Loucy (cell line): ENCODE measurements at regions not wholly inside any gene's neighbourhood (a gene's known extent, or its start where the extent isn't known, plus 50 kb on each side); places are given as distances from the start of the nearest gene placed in this dataset.
A peak's percentile ranks its signal among the peaks of the same experiment; 100 is the strongest.

Experiments
- H2AFZ ChIP-seq: fragments of 200-600 bp; sonication (generic); 2 replicates; pipeline ENCODE4 v1.6.0; 2016; ENCODE audit warnings: antibody characterized with exemption, mild to moderate bottlenecking, low read length, moderate library complexity
- H3F3A ChIP-seq: fragments of 200-600 bp; 2 replicates; pipeline ENCODE4 v1.6.0; 2016; ENCODE audit warnings: antibody characterized with exemption, low read depth, mild to moderate bottlenecking
- H3K27me3 ChIP-seq: fragments of 200-600 bp; sonication (generic); 2 replicates; pipeline ENCODE4 v1.6.1; 2014; ENCODE audit warnings: low read length, mild to moderate bottlenecking; ENCODE audit not compliant: insufficient read depth, poor library complexity, severe bottlenecking
- H3K36me3 ChIP-seq: fragments of 200-600 bp; sonication (generic); 2 replicates; pipeline ENCODE4 v1.6.1; 2016; ENCODE audit warnings: low read length; ENCODE audit not compliant: insufficient read depth
- H3K4me1 ChIP-seq: fragments of 200-600 bp; sonication (generic); 2 replicates; pipeline ENCODE4 v1.5.1; 2014; ENCODE audit warnings: low read length, mild to moderate bottlenecking; ENCODE audit not compliant: insufficient read depth, poor library complexity, severe bottlenecking
- H3K4me2 ChIP-seq: fragments of 200-600 bp; sonication (generic); 2 replicates; pipeline ENCODE4 v1.6.0; 2014; ENCODE audit warnings: antibody characterized with exemption, low read length, low read depth, mild to moderate bottlenecking; ENCODE audit not compliant: poor library complexity, severe bottlenecking
- H3K4me3 ChIP-seq: fragments of 200-600 bp; sonication (generic); 2 replicates; pipeline ENCODE4 v1.5.1; 2014; ENCODE audit warnings: low read length, mild to moderate bottlenecking, mixed read lengths; ENCODE audit not compliant: poor library complexity, severe bottlenecking
- H3K79me2 ChIP-seq: fragments of 200-600 bp; sonication (generic); 2 replicates; pipeline ENCODE4 v1.6.1; 2014; ENCODE audit warnings: low read length; ENCODE audit not compliant: insufficient read depth
- H3K9ac ChIP-seq: fragments of 200-600 bp; sonication (generic); 2 replicates; pipeline ENCODE4 v1.6.0; 2014; ENCODE audit warnings: mild to moderate bottlenecking, low read depth, low read length, moderate library complexity; ENCODE audit not compliant: poor library complexity, severe bottlenecking
- H3K9me2 ChIP-seq: fragments of 200-600 bp; sonication (generic); replicated peaks from 2 replicates; pipeline ENCODE4 v1.6.1; 2016; ENCODE audit warnings: low read depth, low read length, mixed read lengths
- H3K9me3 ChIP-seq: fragments of 200-600 bp; sonication (generic); 2 replicates; pipeline ENCODE4 v1.6.1; 2014; ENCODE audit warnings: mild to moderate bottlenecking, antibody characterized with exemption, low read length, low read depth; ENCODE audit not compliant: insufficient read depth
- H4K20me1 ChIP-seq: fragments of 200-600 bp; sonication (generic); 2 replicates; pipeline ENCODE4 v1.6.0; 2014; ENCODE audit warnings: antibody characterized with exemption, low read length, mild to moderate bottlenecking; ENCODE audit not compliant: insufficient read depth, poor library complexity, severe bottlenecking
- EZH2phosphoT487 ChIP-seq: fragments of 200-600 bp; IDR thresholded peaks from 2 replicates; pipeline ENCODE4 v1.6.1; 2018; ENCODE audit warnings: antibody characterized with exemption, mild to moderate bottlenecking, moderate library complexity, borderline replicate concordance
- TF ChIP-seq, protein P1 (sequence below): fragments of 200-600 bp; sonication (generic); conservative IDR thresholded peaks from 2 replicates; pipeline ENCODE4 v1.5.1; 2014; ENCODE audit warnings: mild to moderate bottlenecking, antibody characterized with exemption, low read length

DNA sequence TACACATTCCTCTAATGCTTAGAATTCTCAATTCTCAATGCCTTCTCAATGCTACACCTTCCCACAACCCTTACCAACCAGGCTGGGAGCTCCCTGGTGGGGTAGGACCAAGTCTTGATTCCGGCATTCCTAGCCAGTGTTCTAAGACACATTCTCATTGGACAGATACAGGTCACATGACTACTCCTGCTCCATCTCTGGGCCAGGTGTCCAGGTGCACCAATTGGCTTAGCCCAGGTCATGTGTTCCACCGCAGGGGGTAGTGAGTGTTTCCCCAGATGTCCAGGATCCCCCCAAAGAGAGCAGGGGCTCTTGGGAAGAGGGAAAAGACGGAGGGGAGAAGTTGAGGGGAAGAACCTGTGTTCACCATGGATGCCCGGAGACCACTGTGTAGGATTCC, 58.7 kb upstream of the MLN start:
- peaks cover 4% of the 10 kb centered on the region; the same call in 1 of the 2 replicates for H3F3A ChIP-seq
- TF ChIP-seq, protein P1, sequence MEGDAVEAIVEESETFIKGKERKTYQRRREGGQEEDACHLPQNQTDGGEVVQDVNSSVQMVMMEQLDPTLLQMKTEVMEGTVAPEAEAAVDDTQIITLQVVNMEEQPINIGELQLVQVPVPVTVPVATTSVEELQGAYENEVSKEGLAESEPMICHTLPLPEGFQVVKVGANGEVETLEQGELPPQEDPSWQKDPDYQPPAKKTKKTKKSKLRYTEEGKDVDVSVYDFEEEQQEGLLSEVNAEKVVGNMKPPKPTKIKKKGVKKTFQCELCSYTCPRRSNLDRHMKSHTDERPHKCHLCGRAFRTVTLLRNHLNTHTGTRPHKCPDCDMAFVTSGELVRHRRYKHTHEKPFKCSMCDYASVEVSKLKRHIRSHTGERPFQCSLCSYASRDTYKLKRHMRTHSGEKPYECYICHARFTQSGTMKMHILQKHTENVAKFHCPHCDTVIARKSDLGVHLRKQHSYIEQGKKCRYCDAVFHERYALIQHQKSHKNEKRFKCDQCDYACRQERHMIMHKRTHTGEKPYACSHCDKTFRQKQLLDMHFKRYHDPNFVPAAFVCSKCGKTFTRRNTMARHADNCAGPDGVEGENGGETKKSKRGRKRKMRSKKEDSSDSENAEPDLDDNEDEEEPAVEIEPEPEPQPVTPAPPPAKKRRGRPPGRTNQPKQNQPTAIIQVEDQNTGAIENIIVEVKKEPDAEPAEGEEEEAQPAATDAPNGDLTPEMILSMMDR = no peak
- no peak for TF ChIP-seq EZH2phosphoT487
- H3K79me2 ChIP-seq = no peaks in the 10 kb centered on the region
- H3K9ac ChIP-seq = no peak overlapping the region
- no peaks in the 10 kb centered on the region for H4K20me1 ChIP-seq
- no peak overlapping the region for H2AFZ ChIP-seq
- H3K36me3 ChIP-seq = no peaks in the 10 kb centered on the region
- H3K9me3 ChIP-seq = no peaks in the 10 kb centered on the region
- H3K27me3 ChIP-seq = no peaks in the 10 kb centered on the region
- H3K4me2 ChIP-seq = no peak overlapping the region
- no peaks in the 10 kb centered on the region for H3K9me2 ChIP-seq
- no peak overlapping the region for H3K4me3 ChIP-seq
- peaks cover 70% of the 10 kb centered on the region for H3K4me1 ChIP-seq

DNA sequence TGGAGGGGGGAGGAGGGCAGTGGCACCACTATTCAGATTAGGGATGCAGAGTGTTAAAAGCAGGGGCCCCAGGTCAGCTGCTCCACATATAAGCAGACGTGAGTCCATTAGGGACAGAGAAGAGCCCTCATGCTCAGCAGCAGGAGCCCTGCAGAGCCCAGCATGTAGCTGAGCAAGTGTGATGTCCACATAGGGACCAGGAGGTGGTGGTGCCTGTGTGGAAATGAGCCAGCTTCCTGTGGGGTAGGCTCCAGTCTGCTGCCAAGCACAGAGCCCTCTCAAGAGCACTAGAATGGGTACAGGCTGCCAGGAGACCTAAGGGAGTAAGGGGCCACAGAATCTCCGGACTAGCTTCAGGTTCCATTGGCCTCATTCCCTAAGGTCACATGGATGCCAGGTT, 57.9 kb upstream of the MLN start:
- TF ChIP-seq, protein P1 = peak; percentile 26; the same call in 1 of the 2 replicates
- no peak for TF ChIP-seq EZH2phosphoT487
- Histone ChIP-seq H2AFZ (no peak overlapping the region), H3K79me2 (no peaks in the 10 kb centered on the region), H3K4me2 (peak overlapping the region; percentile 64), H3K9me3 (no peaks in the 10 kb centered on the region), H3K4me3 (peak overlapping the region; percentile 34), H3K4me1 (peaks cover 78% of the 10 kb centered on the region), H4K20me1 (no peaks in the 10 kb centered on the region), H3F3A (peaks cover 4% of the 10 kb centered on the region; the same call in 1 of the 2 replicates), H3K9me2 (no peaks in the 10 kb centered on the region), H3K9ac (peak overlapping the region; percentile 57), H3K27me3 (no peaks in the 10 kb centered on the region), H3K36me3 (no peaks in the 10 kb centered on the region)

GRCh38 chr6:33860706-33861474, 57.1 kb upstream of the MLN start:
- peaks cover 4% of the 10 kb centered on the region; the same call in 1 of the 2 replicates for H3F3A ChIP-seq
- H3K79me2 ChIP-seq = no peaks in the 10 kb centered on the region
- H3K9me3 ChIP-seq = no peaks in the 10 kb centered on the region
- H4K20me1 ChIP-seq = no peaks in the 10 kb centered on the region
- H3K4me1 ChIP-seq = peaks cover 85% of the 10 kb centered on the region
- H3K9me2 ChIP-seq = no peaks in the 10 kb centered on the region
- TF ChIP-seq EZH2phosphoT487 = no peak
- TF ChIP-seq, protein P1 = no peak
- H3K36me3 ChIP-seq = no peaks in the 10 kb centered on the region
- peak overlapping the region; percentile 34 for H3K4me3 ChIP-seq
- H3K9ac ChIP-seq = peak overlapping the region; percentile 57
- H3K27me3 ChIP-seq = no peaks in the 10 kb centered on the region
- no peak overlapping the region for H2AFZ ChIP-seq
- peak overlapping the region; percentile 64 for H3K4me2 ChIP-seq
